A673 (cell line): ENCODE measurements at regions not wholly inside any gene's neighbourhood (a gene's known extent, or its start where the extent isn't known, plus 50 kb on each side); places are given as distances from the start of the nearest gene placed in this dataset.

Source experiments
- BruUV-seq: library from RNA; stranded (reverse); fragments of 400-500 nt; replicated peaks from 2 replicates; lab custom pipeline; 2021; lab: Mats Ljungman, UMichigan
- CTCF ChIA-PET: fragments of 300-600 bp; sonication (Branson Sonifier 250); formaldehyde crosslinking; loops from one replicate; lab custom pipeline; 2022; ENCODE audit warnings: antibody characterized with exemption; lab: Charles Lee
- POLR2A ChIA-PET: fragments of 300-600 bp; sonication (Branson Sonifier 250); formaldehyde crosslinking; loops from one replicate; lab custom pipeline; 2022; ENCODE audit warnings: antibody characterized with exemption; ENCODE audit not compliant: low non-redundant PET; lab: Charles Lee
- DNase-seq: peaks from one replicate; pipeline ENCODE4 v3.0.0-alpha.2; 2015; ENCODE audit warnings: low spot score
- H3K27ac ChIP-seq: fragments of 200-600 bp; sonication (generic); 2 replicates; pipeline ENCODE4 v1.5.1; 2016; ENCODE audit warnings: mixed run types, low read depth, mild to moderate bottlenecking, mixed read lengths, antibody characterized with exemption, low read length; ENCODE audit not compliant: poor library complexity, severe bottlenecking
- H3K27me3 ChIP-seq: fragments of 200-600 bp; sonication (generic); replicated peaks from 2 replicates; pipeline ENCODE4 v1.6.1; 2017; ENCODE audit warnings: mixed run types, low read depth, mild to moderate bottlenecking, mixed read lengths, antibody characterized with exemption, low read length; ENCODE audit not compliant: insufficient read depth, poor library complexity
- H3K36me3 ChIP-seq: fragments of 200-600 bp; sonication (generic); 2 replicates; pipeline ENCODE4 v1.6.1; 2016; ENCODE audit warnings: mixed run types, mild to moderate bottlenecking, mixed read lengths, antibody characterized with exemption, low read length; ENCODE audit not compliant: insufficient read depth, poor library complexity, severe bottlenecking
- H3K4me1 ChIP-seq: fragments of 200-600 bp; sonication (generic); 2 replicates; pipeline ENCODE4 v1.6.1; 2017; ENCODE audit warnings: mixed run types, mild to moderate bottlenecking, mixed read lengths, antibody characterized with exemption, low read length; ENCODE audit not compliant: insufficient read depth, poor library complexity, severe bottlenecking
- H3K4me3 ChIP-seq: fragments of 200-600 bp; sonication (generic); 2 replicates; pipeline ENCODE4 v1.5.1; 2016; ENCODE audit warnings: low read depth, mixed run types, mild to moderate bottlenecking, mixed read lengths, low read length; ENCODE audit not compliant: poor library complexity, severe bottlenecking
- H3K9me3 ChIP-seq: fragments of 200-600 bp; sonication (generic); 2 replicates; pipeline ENCODE4 v1.6.1; 2016; ENCODE audit warnings: mixed run types, low read depth, mild to moderate bottlenecking, mixed read lengths, antibody characterized with exemption, low read length; ENCODE audit not compliant: poor library complexity, severe bottlenecking
- EZH2 ChIP-seq: fragments of 200-600 bp; sonication (generic); IDR thresholded peaks from 2 replicates; pipeline ENCODE4 v1.6.1; 2017; ENCODE audit warnings: borderline replicate concordance, low read depth, mild to moderate bottlenecking, mixed read lengths, antibody characterized with exemption, low read length; ENCODE audit not compliant: poor library complexity, severe bottlenecking
- intact Hi-C: fragments of 100-400 bp; cut with micrococcal nuclease; formaldehyde crosslinking; loops from one replicate; pipeline ENCODE4 v1.10.0; 2022; ENCODE audit not compliant: unreplicated experiment
- TF ChIP-seq, protein P1 (sequence below): fragments of 300-800, 200-600 bp; sonication (generic); conservative IDR thresholded peaks from 2 replicates; pipeline ENCODE4 v1.5.1; 2017; ENCODE audit warnings: low read depth, mild to moderate bottlenecking, antibody characterized with exemption, low read length, moderate library complexity, mixed read lengths

GRCh38 chr9:27799326-27799725 lies 226.0 kb upstream of the C9orf72 start:
- TF ChIP-seq, protein P1, sequence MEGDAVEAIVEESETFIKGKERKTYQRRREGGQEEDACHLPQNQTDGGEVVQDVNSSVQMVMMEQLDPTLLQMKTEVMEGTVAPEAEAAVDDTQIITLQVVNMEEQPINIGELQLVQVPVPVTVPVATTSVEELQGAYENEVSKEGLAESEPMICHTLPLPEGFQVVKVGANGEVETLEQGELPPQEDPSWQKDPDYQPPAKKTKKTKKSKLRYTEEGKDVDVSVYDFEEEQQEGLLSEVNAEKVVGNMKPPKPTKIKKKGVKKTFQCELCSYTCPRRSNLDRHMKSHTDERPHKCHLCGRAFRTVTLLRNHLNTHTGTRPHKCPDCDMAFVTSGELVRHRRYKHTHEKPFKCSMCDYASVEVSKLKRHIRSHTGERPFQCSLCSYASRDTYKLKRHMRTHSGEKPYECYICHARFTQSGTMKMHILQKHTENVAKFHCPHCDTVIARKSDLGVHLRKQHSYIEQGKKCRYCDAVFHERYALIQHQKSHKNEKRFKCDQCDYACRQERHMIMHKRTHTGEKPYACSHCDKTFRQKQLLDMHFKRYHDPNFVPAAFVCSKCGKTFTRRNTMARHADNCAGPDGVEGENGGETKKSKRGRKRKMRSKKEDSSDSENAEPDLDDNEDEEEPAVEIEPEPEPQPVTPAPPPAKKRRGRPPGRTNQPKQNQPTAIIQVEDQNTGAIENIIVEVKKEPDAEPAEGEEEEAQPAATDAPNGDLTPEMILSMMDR: no peak
- BruUV-seq: no TSS peak
- Histone ChIP-seq H3K36me3 (no peaks in the 10 kb centered on the region), H3K27me3 (no peaks in the 10 kb centered on the region), H3K9me3 (no peaks in the 10 kb centered on the region), H3K4me3 (no peak overlapping the region), H3K4me1 (no peaks in the 10 kb centered on the region), H3K27ac (no peak overlapping the region)
- intact Hi-C loops: no loop called here
- no peak for DNase-seq
- ChIA-PET POLR2A (no interaction called here), CTCF (no interaction called here)

GRCh38 chr9:27800159-27800558 lies 226.9 kb upstream of the C9orf72 start:
- ChIA-PET CTCF (no interaction called here), POLR2A (interaction anchor here (0.6 kb wide), 1 partner anchor 59 kb away, joined by 3 read pairs; no protein-coding TSS in a partner anchor)
- Histone ChIP-seq H3K4me3 (no peak overlapping the region), H3K4me1 (no peaks in the 10 kb centered on the region), H3K27ac (no peak overlapping the region), H3K27me3 (no peaks in the 10 kb centered on the region), H3K9me3 (no peaks in the 10 kb centered on the region), H3K36me3 (no peaks in the 10 kb centered on the region)
- intact Hi-C loops: no loop called here
- DNase-seq: no peak
- no TSS peak for BruUV-seq
- no peak for TF ChIP-seq EZH2

- no peaks in the 10 kb centered on the region for H3K4me1 ChIP-seq
- BruUV-seq: no TSS peak
- no peak overlapping the region for H3K4me3 ChIP-seq
- H3K36me3 ChIP-seq: no peaks in the 10 kb centered on the region
- ChIA-PET POLR2A (no interaction called here), CTCF (no interaction called here)
- no peaks in the 10 kb centered on the region for H3K9me3 ChIP-seq
- intact Hi-C loops: no loop called here
- TF ChIP-seq, protein P1: no peak
- no peak for TF ChIP-seq EZH2
- H3K27ac ChIP-seq: no peak overlapping the region
- no peak for DNase-seq
- H3K27me3 ChIP-seq: no peaks in the 10 kb centered on the region
Observed at GRCh38 chr9:27800692-27801370, 227.6 kb upstream of the C9orf72 start.

DNA sequence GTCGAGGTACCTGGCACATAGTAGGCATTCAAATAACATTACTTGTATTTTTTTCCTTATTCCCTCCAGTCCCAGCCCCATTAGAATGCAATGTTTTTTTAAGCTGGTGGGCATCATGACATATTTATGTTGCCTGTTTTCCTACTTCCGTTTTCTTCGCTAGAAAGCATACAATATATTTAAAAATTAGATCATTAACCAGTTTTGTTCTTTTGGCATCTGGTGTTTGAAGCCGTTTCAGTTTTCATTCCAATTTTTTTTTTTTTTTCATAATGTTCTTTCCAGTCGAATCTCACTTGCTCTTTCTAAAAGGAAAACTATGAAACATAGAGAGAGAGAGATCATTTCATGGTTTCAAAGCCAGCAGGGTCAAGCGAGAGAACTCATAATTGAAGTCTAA lies 228.3 kb upstream of the C9orf72 start:
- Histone ChIP-seq H3K9me3 (no peaks in the 10 kb centered on the region), H3K27ac (no peak overlapping the region), H3K4me3 (no peak overlapping the region), H3K36me3 (no peaks in the 10 kb centered on the region), H3K27me3 (no peaks in the 10 kb centered on the region), H3K4me1 (no peaks in the 10 kb centered on the region)
- POLR2A ChIA-PET: no interaction called here
- TF ChIP-seq, protein P1: no peak
- no peak for TF ChIP-seq EZH2
- CTCF ChIA-PET: no interaction called here
- DNase-seq: no peak
- no TSS peak for BruUV-seq
- intact Hi-C loops: no loop called here
